ENCODE measurements at regions not wholly inside any gene's neighbourhood (a gene's known extent, or its start where the extent isn't known, plus 50 kb on each side); places are given as distances from the start of the nearest gene placed in this dataset.

GRCh38 chr18:10086458-10087210, 172.8 kb downstream of the VAPA start:
- H2AFZ ChIP-seq = no peak overlapping the region
- H3K4me3 ChIP-seq = no peak overlapping the region
- H3K79me2 ChIP-seq (ENCODE audit: insufficient read depth) = no peaks in the 10 kb centered on the region
- no peaks in the 10 kb centered on the region for H3K27me3 ChIP-seq (replicated peaks; ENCODE audit: insufficient read depth)
- DNase-seq = no peak
- no peaks in the 10 kb centered on the region for H3F3A ChIP-seq (ENCODE audit: insufficient read depth)
- no peaks in the 10 kb centered on the region for H3K36me3 ChIP-seq (ENCODE audit: low read depth)
- H3K9me3 ChIP-seq (ENCODE audit: low read depth) = no peaks in the 10 kb centered on the region
- H3K4me1 ChIP-seq (ENCODE audit: insufficient read depth) = no peaks in the 10 kb centered on the region
- no peak for TF ChIP-seq EZH2 (IDR thresholded peaks at IDR 0.05; ENCODE audit: insufficient read depth, poor library complexity, severe bottlenecking)
- TF ChIP-seq EZH2phosphoT487 (IDR thresholded peaks at IDR 0.05; ENCODE audit: insufficient read depth, low read depth) = no peak
- no peak overlapping the region for H3K4me2 ChIP-seq (ENCODE audit: unreplicated experiment)
- H3K9ac ChIP-seq = no peak overlapping the region
- in situ Hi-C loops (cut with MboI) = no loop called here
- 89 to 90% methylated on average over 13 of the region's 13 CpGs for WGBS, 2 experiments (ENCODE audit: low coverage in 1 of 2, low lambda C conversion rate in 2 of 2, missing lambda C conversion rate in 2 of 2)
- no peaks in the 10 kb centered on the region for H4K20me1 ChIP-seq (ENCODE audit: insufficient read depth)
- no peaks in the 10 kb centered on the region for H3K9me2 ChIP-seq (ENCODE audit: insufficient read depth)
- no peak overlapping the region for H3K27ac ChIP-seq

GRCh38 chr18:10088734-10089133, 174.9 kb downstream of the VAPA start:
- Histone ChIP-seq H3K9me3 (ENCODE audit: low read depth) (no peaks in the 10 kb centered on the region), H3K4me2 (ENCODE audit: unreplicated experiment) (no peak overlapping the region), H2AFZ (no peak overlapping the region), H3K9ac (no peak overlapping the region), H3K9me2 (ENCODE audit: insufficient read depth) (no peaks in the 10 kb centered on the region), H3K79me2 (ENCODE audit: insufficient read depth) (no peaks in the 10 kb centered on the region), H3K36me3 (ENCODE audit: low read depth) (no peaks in the 10 kb centered on the region), H3K27ac (no peak overlapping the region), H3F3A (ENCODE audit: insufficient read depth) (no peaks in the 10 kb centered on the region), H3K4me3 (no peak overlapping the region), H3K27me3 (replicated peaks; ENCODE audit: insufficient read depth) (no peaks in the 10 kb centered on the region), H3K4me1 (ENCODE audit: insufficient read depth) (peaks cover under 1% of the 10 kb centered on the region; the same call in 1 of the 2 replicates), H4K20me1 (ENCODE audit: insufficient read depth) (no peaks in the 10 kb centered on the region)
- whole genome bisulfite sequencing, 2 experiments (ENCODE audit: low coverage in 1 of 2, low lambda C conversion rate in 2 of 2, missing lambda C conversion rate in 2 of 2) = 61 to 70% methylated on average over 3 of the region's 3 CpGs
- DNase-seq = no peak
- in situ Hi-C loops (cut with MboI) = no loop called here
- TF ChIP-seq EZH2 (IDR thresholded peaks at IDR 0.05; ENCODE audit: insufficient read depth, poor library complexity, severe bottlenecking) (no peak), EZH2phosphoT487 (IDR thresholded peaks at IDR 0.05; ENCODE audit: insufficient read depth, low read depth) (no peak)

- Histone ChIP-seq H3K27ac (no peak overlapping the region), H2AFZ (no peak overlapping the region), H3K4me2 (ENCODE audit: unreplicated experiment) (no peak overlapping the region), H3K9me2 (ENCODE audit: insufficient read depth) (no peaks in the 10 kb centered on the region), H3K4me3 (no peak overlapping the region), H3K27me3 (replicated peaks; ENCODE audit: insufficient read depth) (no peaks in the 10 kb centered on the region), H3K9ac (no peak overlapping the region), H3K9me3 (ENCODE audit: low read depth) (no peaks in the 10 kb centered on the region), H3K36me3 (ENCODE audit: low read depth) (no peaks in the 10 kb centered on the region), H4K20me1 (ENCODE audit: insufficient read depth) (no peaks in the 10 kb centered on the region), H3K79me2 (ENCODE audit: insufficient read depth) (no peaks in the 10 kb centered on the region), H3K4me1 (ENCODE audit: insufficient read depth) (peaks cover 9% of the 10 kb centered on the region; the same call in 1 of the 2 replicates), H3F3A (ENCODE audit: insufficient read depth) (no peaks in the 10 kb centered on the region)
- TF ChIP-seq EZH2 (IDR thresholded peaks at IDR 0.05; ENCODE audit: insufficient read depth, poor library complexity, severe bottlenecking) (no peak), EZH2phosphoT487 (IDR thresholded peaks at IDR 0.05; ENCODE audit: insufficient read depth, low read depth) (no peak)
- WGBS, 2 experiments (ENCODE audit: low coverage in 1 of 2, low lambda C conversion rate in 2 of 2, missing lambda C conversion rate in 2 of 2) = 85% methylated on average over 4 of the region's 4 CpGs
- in situ Hi-C loops (cut with MboI) = no loop called here
- no peak for DNase-seq
Observed at GRCh38 chr18:10089881-10090280, 176.1 kb downstream of the VAPA start.

- no peak for TF ChIP-seq EZH2phosphoT487 (IDR thresholded peaks at IDR 0.05; ENCODE audit: insufficient read depth, low read depth)
- TF ChIP-seq EZH2 (IDR thresholded peaks at IDR 0.05; ENCODE audit: insufficient read depth, poor library complexity, severe bottlenecking) = no peak
- peaks cover 9% of the 10 kb centered on the region; the same call in 1 of the 2 replicates for H3K4me1 ChIP-seq (ENCODE audit: insufficient read depth)
- no peaks in the 10 kb centered on the region for H3K27me3 ChIP-seq (replicated peaks; ENCODE audit: insufficient read depth)
- H3K4me2 ChIP-seq (ENCODE audit: unreplicated experiment) = no peak overlapping the region
- no peaks in the 10 kb centered on the region for H4K20me1 ChIP-seq (ENCODE audit: insufficient read depth)
- no peaks in the 10 kb centered on the region for H3K9me2 ChIP-seq (ENCODE audit: insufficient read depth)
- H3K79me2 ChIP-seq (ENCODE audit: insufficient read depth) = no peaks in the 10 kb centered on the region
- H3K9me3 ChIP-seq (ENCODE audit: low read depth) = no peaks in the 10 kb centered on the region
- no peak overlapping the region for H3K9ac ChIP-seq
- H2AFZ ChIP-seq = no peak overlapping the region
- no peaks in the 10 kb centered on the region for H3K36me3 ChIP-seq (ENCODE audit: low read depth)
- WGBS, 2 experiments (ENCODE audit: low coverage in 1 of 2, low lambda C conversion rate in 2 of 2, missing lambda C conversion rate in 2 of 2) = 74 to 81% methylated on average over 4 of the region's 4 CpGs
- no peak overlapping the region for H3K27ac ChIP-seq
- DNase-seq = no peak
- in situ Hi-C loops (cut with MboI) = no loop called here
- no peak overlapping the region for H3K4me3 ChIP-seq
- no peaks in the 10 kb centered on the region for H3F3A ChIP-seq (ENCODE audit: insufficient read depth)
Observed at GRCh38 chr18:10090668-10091067, 176.9 kb downstream of the VAPA start.

Data from GM23248 (cell line).